ENCODE measurements at regions not wholly inside any gene's neighbourhood (a gene's known extent, or its start where the extent isn't known, plus 50 kb on each side); places are given as distances from the start of the nearest gene placed in this dataset.

GRCh38 chrX:56499372-56499771, 64.1 kb upstream of the UBQLN2 start:
- TF ChIP-seq CTCF (IDR thresholded peaks at IDR 0.05) (no peak), EP300 (IDR thresholded peaks at IDR 0.05) (no peak), POLR2AphosphoS5 (IDR thresholded peaks at IDR 0.05) (no peak), POLR2A (IDR thresholded peaks at IDR 0.05) (no peak)
